Neural progenitor cell (in vitro differentiated cells): ENCODE measurements at regions not wholly inside any gene's neighbourhood (a gene's known extent, or its start where the extent isn't known, plus 50 kb on each side); places are given as distances from the start of the nearest gene placed in this dataset.

Experiments used
- EZH2 ChIP-seq: fragments of 200-600 bp; sonication (generic); IDR thresholded peaks from 2 replicates; pipeline ENCODE4 v1.6.1; 2017; ENCODE audit warnings: antibody characterized with exemption, mild to moderate bottlenecking, moderate library complexity
- EZH2phosphoT487 ChIP-seq: fragments of 200-600 bp; sonication (generic); IDR thresholded peaks from 2 replicates; pipeline ENCODE4 v1.6.1; 2017; ENCODE audit warnings: antibody characterized with exemption
- TF ChIP-seq, protein P1 (sequence below): fragments of 200-600 bp; sonication (generic); IDR thresholded peaks from 2 replicates; pipeline ENCODE4 v1.5.1; 2017; ENCODE audit warnings: antibody characterized with exemption, mild to moderate bottlenecking

DNA sequence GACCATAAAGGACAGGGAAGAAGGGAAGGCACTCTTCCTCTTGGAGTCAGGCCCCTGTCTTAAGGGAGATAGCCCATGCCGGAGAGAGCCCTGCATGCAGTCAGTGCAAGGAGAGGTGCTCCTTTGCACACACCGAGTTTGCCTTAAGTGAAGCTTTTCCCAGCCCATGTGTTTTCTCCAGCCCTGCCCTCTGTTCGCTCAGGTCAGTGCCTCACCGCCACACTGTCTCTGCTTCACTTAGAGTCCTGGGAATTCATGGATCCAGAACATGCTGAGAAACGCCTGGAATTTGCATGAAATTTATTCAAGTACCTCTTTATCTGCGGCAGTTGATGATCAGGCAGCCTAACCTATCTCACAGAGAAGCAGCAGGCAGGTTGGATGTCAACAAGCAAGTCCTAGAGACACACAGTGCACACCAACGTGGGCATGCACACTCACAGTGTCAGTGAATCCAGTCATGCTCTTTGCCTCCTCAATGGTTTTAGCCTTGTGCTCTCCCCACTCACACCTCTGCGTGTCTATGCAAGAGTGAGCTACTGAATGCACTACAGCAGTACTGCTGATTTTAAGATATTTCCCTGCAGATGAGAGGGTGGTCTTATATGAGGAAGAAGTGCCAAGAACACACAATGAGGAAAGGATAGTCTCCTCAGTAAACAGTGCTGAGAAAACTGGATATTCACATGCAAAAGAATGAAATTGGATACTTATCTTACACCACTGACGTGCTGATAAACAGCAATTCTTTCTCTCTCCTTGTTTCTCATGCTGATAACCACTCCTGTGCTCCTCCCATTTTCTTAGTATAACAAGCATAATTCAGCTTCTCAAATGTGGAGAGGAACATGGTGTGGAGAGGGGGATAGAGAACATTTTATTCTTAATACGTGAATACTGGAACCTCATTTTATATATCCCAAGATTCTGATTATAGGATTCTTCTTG lies 295.1 kb upstream of the CDYL start:
- TF ChIP-seq, protein P1, sequence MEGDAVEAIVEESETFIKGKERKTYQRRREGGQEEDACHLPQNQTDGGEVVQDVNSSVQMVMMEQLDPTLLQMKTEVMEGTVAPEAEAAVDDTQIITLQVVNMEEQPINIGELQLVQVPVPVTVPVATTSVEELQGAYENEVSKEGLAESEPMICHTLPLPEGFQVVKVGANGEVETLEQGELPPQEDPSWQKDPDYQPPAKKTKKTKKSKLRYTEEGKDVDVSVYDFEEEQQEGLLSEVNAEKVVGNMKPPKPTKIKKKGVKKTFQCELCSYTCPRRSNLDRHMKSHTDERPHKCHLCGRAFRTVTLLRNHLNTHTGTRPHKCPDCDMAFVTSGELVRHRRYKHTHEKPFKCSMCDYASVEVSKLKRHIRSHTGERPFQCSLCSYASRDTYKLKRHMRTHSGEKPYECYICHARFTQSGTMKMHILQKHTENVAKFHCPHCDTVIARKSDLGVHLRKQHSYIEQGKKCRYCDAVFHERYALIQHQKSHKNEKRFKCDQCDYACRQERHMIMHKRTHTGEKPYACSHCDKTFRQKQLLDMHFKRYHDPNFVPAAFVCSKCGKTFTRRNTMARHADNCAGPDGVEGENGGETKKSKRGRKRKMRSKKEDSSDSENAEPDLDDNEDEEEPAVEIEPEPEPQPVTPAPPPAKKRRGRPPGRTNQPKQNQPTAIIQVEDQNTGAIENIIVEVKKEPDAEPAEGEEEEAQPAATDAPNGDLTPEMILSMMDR, result no peak
- no peak for TF ChIP-seq EZH2
- TF ChIP-seq EZH2phosphoT487, result no peak
